Endometrial microvascular endothelial cells (primary cell): ENCODE measurements at regions not wholly inside any gene's neighbourhood (a gene's known extent, or its start where the extent isn't known, plus 50 kb on each side); places are given as distances from the start of the nearest gene placed in this dataset.

ENCODE experiments used
- in situ Hi-C: cut with HindIII; loops from 2 replicates; pipeline ENCODE4 v1.10.0; 2017; ENCODE audit warnings: low sequenced_read_pairs, low pct_unique_long_range_greater_than_20kb; ENCODE audit errors: inconsistent ontology term

DNA sequence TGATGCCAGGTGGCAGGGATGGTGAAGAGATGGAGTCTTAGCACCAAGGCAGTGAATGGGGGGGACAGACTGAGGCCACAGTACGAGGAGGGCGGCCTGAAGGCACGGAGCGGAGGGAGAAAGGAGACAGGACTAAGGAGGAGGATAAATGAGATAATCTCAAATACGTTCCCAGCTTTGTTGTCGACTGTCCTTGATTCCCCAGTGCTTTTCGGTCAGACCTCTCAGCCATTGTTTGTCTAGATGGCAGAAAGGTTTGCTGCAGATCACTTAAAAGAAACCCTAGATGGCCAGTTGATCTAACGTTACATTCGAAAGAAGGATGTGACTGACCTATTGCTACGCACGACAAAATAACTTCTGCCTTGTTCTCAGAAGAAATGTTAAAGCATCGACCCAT, 479.0 kb downstream of the GATA3 start:
- in situ Hi-C loops, result no loop called here

DNA sequence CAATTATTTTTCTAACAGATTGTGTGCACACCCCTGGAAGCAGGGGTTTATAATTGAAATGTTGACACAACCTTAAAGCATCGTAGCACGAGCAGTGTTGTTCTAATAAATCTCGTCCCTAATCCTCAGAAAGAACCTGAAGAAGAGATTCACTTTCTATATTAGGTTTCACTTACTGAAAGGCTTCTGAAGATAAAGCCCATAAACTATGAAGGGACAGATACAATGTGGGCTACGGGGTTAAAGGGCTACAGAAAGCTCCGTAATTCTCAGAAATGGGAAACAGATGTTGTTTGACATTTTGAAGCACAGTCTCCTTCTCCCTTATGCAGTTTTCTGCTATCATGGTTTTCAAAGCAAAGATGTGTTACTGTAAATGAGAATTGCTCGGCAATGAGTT, 479.6 kb downstream of the GATA3 start:
- in situ Hi-C loops, result no loop called here

- in situ Hi-C loops, result no loop called here
Observed at GRCh38 chr10:8534891-8535290, 480.4 kb downstream of the GATA3 start.

GRCh38 chr10:8539056-8539455, 484.6 kb downstream of the GATA3 start:
- in situ Hi-C loops, result no loop called here

DNA sequence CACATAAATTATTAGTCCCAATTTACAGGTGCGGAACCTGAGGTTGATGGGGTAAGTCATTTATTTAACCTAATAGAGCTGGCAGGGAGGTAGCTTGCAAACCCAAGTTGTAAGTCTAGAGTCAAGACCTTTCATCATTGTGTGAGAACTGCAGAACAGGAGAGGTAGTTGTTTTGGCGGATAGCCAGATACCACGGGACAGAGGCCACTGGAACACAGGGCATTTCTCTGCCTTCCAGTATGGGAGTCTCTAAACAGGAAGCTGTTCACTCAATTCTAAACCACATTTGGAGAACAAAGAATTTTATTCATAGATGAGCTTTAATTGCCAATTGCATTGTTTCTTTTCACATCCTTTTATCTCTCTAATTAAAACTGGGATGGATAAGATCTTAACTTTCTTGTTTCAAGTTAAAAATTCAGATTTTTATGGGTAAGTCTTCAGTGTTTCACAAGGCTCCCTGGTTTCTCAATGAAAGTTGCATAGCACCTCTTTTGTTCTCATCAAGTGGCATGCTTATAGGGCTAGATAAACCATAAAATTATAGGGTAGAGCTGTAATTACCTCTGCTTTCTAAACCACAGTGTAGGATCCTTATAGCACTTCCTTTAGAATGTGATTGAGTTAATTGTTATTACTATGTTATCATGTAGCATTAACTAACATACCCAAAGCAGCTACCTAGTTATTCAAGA, 489.0 kb downstream of the GATA3 start:
- in situ Hi-C loops, result no loop called here

DNA sequence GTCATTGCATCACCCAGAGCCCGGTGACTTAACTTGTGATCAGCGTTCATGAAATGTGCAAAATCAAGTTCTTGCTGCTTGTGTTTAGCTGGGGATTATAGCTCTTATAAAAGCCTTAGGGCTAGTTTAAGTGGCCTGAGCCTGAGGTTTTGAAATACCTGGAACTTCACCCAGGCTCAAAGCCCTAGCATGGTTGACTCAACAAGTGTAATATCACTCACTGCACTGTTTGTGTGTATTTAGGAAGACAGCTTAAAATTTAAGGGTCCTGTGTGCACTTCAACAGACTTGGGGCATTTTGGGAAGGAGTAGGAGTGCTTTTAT, 489.5 kb downstream of the GATA3 start:
- in situ Hi-C loops, result no loop called here

DNA sequence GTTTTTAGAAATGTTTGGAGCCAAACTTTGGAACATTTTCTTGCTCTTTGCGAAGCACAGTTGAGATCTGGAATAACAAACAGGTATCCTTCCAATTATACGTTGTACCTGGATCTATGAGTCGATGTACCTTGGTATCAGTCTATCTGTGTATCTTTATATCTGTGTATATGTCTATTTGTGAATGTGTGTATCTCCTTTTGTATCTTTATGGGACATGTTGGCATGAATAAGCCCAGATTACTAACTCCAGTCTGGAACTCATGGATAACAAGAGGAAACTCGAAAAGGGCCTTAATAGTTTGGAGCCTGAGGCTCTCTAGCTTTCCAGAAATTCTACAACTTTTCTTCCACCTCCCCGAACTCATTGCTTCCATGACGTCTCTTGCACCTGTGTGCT, 490.0 kb downstream of the GATA3 start:
- in situ Hi-C loops, result no loop called here

- in situ Hi-C loops, result no loop called here
Observed at GRCh38 chr10:8554574-8554973, 500.1 kb downstream of the GATA3 start.

GRCh38 chr10:8556321-8556720, 501.8 kb downstream of the GATA3 start:
- in situ Hi-C loops, result no loop called here

GRCh38 chr10:8563478-8563877, 509.0 kb downstream of the GATA3 start:
- in situ Hi-C loops, result no loop called here

- in situ Hi-C loops, result no loop called here
Observed at GRCh38 chr10:8566737-8567136, 512.2 kb downstream of the GATA3 start.

GRCh38 chr10:8568401-8568800, 513.9 kb downstream of the GATA3 start:
- in situ Hi-C loops, result no loop called here

DNA sequence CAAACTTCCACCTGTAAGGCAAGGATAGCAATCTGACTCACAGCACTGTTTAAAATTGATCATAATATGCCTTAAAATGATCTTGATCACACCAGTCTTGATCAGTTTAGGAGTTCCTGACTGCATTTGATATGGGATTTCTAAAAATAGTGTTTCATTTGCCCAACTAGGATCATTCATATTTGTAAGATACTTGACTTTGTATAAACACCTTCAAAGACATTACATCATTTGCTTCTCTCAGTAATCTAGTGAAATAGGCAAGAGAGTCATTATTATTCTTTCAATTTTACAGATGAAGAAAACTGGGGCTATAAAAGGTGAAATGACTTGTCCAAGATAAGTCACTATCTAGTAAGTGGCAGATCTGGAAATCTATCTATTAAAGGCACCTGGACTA, 521.1 kb downstream of the GATA3 start:
- in situ Hi-C loops, result no loop called here

- in situ Hi-C loops, result no loop called here
Observed at GRCh38 chr10:8576281-8576680, 521.8 kb downstream of the GATA3 start.

GRCh38 chr10:8576911-8577310, 522.4 kb downstream of the GATA3 start:
- in situ Hi-C loops, result no loop called here

DNA sequence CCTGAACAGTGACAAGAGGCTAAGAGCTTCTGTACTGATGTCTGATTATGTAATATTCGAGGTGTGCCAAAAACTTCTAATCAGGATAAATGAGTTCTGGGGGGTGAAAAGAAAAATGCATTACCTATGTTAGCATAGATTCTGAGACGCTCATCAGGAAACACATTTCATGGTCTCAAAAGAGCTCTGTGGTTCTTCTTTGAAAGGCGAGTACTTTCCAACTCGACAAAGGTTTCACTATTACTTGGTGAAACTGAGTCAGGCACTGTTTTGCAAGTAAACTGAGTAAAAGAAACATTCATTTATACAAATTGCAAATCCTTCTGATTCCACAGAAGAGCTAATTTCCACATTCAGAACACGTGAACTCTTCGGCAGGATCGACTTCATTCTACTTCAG, 523.2 kb downstream of the GATA3 start:
- in situ Hi-C loops, result no loop called here

GRCh38 chr10:8581521-8582225, 527.2 kb downstream of the GATA3 start:
- in situ Hi-C loops, result no loop called here

DNA sequence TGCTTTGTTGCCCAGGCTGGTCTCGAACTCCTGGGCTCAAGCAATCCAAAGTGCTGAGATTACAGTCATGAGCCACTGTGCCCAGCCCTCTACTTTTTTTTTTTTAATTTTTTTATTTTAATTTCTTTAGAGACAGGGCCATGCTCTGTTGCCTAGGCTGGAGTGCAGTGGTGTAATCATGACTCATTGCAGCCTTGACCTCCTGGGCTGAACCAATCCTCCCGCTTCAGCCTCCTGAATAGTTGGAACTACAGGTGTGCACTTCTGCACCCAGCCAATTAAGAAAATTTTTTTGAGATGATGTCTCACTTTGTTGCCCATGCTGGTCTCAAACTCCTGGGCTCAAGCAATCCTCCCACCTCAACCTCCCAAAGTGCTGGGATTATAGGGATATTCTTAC, 528.6 kb downstream of the GATA3 start:
- in situ Hi-C loops, result no loop called here

DNA sequence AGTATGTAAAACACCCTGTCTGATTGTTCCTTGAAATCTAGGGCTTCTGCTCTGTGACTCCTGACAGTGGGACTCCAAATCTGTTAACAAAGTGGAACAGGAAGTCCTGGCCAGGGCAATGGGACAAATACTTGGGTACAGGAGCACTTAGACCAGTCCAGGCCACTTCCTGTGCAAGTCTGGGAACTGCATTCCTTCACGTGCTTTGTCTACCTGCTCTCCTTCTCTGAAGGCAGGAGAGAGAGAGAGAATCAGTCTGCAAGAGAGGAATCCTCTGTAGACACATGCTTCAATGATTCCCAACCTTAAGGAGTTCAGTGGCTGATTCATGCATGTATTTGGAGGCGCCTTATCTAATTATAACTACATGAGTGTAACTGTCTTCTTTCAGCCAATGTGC, 530.2 kb downstream of the GATA3 start:
- in situ Hi-C loops, result no loop called here

DNA sequence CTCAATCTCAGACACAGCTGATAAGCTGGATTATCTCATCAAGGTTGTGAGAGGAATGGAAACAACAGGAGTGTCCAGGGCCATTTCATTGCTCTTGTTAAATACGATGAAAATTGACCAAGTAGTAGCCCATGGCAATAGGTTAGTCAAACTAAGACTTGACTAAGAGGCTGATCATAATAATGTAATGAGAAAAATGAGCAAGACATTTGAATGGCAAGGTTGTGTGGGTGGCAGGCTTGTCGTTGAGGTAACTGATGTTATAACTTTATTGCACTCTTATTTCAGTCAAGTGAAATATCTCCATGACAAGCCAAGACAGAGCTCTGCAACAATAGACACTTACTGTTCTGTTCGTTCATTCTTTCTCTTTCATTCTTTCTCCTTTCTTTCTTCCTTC, 532.0 kb downstream of the GATA3 start:
- in situ Hi-C loops, result no loop called here

GRCh38 chr10:8588135-8588534, 533.6 kb downstream of the GATA3 start:
- in situ Hi-C loops, result no loop called here
